NCI-H1930 (cell line): ENCODE measurements at regions not wholly inside any gene's neighbourhood (a gene's known extent, or its start where the extent isn't known, plus 50 kb on each side); places are given as distances from the start of the nearest gene placed in this dataset.
"Not testable (repeated sequence)": the region's sequence is repeated elsewhere in the genome, so short reads cannot be mapped to it uniquely, and the experiment has no call there.

Source experiments
- DNase-seq, 2 experiments: peaks; one replicate each; lab custom pipeline; 2025; lab: John Stamatoyannopoulos, UW

GRCh38 chr7:20083781-20084180, 133.4 kb downstream of the MACC1 start:
- DNase-seq: no peak

- no peak for DNase-seq
Measured at GRCh38 chr7:20079080-20079479, 138.1 kb downstream of the MACC1 start.

DNA sequence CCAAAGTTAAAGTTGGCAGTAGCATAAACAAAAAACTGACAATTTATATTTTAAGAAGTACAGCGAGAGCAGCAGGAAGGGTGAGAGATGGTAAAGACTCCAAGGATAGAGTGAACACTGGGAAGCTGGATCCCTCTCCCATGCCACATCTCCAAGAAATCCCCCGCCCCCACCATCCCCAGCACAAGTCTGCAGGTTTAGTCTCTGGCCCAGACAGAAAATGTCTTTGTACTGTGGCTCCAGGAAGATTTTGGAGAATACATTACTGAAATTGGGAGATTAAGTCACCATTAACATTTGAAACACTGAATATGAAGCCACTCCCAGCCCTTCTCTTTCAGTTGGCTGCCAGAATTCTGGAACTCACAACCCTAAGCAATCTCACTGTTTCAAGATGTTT, 140.3 kb downstream of the MACC1 start:
- no peak for DNase-seq

GRCh38 chr7:20075992-20076820, 141.0 kb downstream of the MACC1 start:
- no peak for DNase-seq

DNA sequence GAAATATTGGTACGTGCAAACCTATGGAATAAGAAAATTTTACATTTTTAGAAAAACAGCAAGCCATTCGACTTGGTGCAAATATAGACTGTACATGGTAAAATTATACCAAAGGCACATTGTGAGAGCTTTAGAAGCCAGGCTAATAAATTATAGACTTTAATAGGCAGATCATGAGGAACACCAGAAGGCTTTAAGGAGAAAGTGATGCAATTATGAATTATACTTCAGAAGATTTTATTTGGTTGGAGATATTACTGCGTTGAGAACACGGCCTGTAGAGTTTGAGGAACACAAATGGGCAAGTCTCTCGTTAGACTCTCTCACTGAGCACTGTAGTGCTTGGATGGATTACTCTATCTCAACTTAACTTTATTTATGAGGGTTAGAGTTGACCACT, 141.7 kb downstream of the MACC1 start:
- no peak for DNase-seq

- DNase-seq: not testable (repeated sequence)
Measured at GRCh38 chr7:20068004-20068403, 149.2 kb downstream of the MACC1 start.

DNA sequence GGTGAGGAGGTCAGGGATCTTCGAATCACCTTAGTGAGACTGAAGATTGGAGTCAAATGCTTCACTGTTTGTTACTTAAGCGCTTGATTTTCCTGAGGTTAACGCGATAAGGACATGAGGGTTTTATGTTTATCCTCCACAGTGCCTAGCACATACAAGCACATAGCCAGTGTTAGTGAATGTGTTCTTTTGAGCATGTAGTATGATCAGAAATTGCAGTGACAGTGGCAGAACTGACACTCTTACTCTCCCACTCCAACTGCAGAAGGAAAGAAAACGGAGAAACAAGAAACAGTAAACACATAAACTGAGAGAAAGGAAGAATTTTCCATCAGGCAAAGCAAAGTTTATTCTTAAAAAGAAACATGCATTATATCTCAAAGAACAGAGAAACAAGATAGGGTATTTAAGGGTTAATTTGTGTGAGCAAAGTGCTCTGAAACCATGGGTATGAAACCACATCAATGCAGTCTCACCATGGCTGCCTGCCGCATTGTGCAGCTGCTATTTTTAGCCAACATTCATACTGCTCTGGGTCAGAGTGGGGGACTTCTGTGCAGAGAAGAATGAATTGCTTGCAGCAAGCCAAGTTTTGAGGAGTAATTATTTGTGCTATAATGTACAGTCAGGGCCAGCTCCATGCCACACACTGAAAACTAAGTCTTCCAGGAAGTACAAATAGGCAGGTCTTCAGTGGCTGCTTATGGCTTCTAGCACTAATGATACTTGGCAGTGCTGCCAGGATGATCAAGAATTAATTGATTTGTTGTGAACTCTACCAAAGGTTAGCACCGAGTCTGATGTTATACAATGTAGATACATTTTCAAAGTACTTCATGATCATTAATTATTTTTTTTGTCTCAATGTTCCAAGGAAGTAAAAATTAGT, 152.0 kb downstream of the MACC1 start:
- DNase-seq: no peak

DNA sequence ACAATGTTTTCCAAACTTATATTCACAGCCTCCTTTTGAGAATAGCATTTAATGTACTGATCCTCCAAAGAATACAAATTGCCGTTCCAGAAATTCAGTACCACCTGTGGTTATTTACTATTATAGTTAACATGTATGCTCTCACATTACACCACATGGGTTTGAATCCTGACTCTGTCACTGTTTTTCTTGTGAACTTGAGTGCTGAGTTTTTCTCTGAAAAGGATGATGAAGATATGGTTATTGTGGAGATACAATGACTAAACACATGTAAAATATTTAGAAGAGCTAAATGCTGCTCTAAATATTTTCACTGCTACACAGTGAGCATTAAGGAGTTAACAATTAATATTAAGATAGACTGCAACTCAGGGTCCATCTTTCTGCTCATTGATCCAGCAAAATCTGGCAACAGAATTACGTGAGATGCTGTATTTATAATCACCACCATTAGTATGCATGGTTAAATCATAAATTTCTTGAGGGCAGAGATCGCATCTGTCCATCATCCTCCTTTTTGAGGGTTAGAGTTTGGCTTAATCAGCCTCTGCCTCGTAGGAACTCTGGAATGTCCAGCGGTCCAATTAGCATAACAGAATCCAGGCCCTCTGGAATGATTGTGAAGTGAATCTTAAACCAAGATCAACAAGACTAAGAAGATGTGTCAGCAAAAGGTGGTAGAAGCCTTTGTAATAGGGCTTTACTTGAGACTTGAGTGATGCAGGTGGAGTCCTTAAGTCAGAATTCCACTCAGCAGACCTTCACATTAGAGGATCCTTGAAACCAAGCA, 152.8 kb downstream of the MACC1 start:
- no peak for DNase-seq

DNA sequence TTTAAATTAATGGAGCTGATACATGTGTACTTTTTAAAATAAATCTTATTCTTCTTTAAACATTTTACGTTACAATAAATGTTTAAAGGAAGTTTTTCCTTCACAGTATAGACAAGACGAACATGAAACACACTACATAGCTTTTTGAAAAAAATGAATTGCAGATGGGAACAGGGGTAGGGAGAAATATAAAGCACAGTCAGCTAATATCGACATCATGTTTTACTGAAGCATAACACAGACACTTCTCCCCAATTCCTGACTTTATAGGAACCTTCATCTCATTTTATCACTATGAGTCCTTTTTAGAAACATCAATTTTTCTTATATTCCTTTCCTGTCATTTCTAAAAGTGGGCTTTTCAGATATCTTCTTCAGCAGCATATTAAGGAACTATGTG, 153.5 kb downstream of the MACC1 start:
- DNase-seq: no peak

DNA sequence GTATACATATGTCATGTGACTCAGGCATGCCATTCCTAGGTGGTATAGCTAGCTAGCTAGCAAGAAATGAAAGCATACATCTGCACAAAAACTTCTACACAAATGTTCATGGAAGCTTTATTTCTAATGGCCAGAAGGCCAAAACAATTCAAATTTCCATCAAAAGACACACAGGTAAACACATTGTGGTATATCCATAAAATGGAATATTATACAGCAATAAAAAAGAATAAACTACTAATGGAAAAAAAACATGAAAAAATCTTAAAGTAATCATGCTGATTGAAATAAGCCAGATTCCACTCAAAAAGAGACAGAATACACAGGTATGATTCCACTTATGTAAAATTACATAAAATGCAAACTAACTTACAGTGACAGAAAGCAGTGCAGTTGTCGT, 154.3 kb downstream of the MACC1 start:
- no peak for DNase-seq

- no peak for DNase-seq
Measured at GRCh38 chr7:20053334-20054104, 163.7 kb downstream of the MACC1 start.

- no peak for DNase-seq
Measured at GRCh38 chr7:20050241-20050966, 166.8 kb downstream of the MACC1 start.

DNA sequence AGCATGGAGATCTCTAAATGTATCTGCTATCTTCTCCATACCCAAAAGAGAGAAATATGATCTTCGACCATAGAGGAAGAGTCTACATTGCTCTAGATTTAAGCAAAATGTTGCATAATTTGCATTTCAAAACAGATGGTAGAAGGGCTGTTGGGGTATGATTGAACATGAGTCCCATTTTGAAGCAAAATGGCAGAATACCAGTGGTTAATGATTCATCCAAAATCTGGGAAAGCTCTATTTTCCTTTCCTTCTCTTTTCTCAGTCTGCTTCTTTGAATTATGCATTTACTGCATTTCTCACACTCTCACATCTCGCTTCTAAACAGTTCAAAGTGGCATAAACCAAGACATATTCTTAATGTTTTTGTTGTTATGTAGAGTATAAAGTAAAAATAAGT, 178.5 kb downstream of the MACC1 start:
- DNase-seq: no peak

- no peak for DNase-seq
Measured at GRCh38 chr7:20035279-20035875, 181.8 kb downstream of the MACC1 start.

GRCh38 chr7:20033621-20034400, 183.4 kb downstream of the MACC1 start:
- DNase-seq: no peak

GRCh38 chr7:20032741-20033140, 184.4 kb downstream of the MACC1 start:
- no peak for DNase-seq

DNA sequence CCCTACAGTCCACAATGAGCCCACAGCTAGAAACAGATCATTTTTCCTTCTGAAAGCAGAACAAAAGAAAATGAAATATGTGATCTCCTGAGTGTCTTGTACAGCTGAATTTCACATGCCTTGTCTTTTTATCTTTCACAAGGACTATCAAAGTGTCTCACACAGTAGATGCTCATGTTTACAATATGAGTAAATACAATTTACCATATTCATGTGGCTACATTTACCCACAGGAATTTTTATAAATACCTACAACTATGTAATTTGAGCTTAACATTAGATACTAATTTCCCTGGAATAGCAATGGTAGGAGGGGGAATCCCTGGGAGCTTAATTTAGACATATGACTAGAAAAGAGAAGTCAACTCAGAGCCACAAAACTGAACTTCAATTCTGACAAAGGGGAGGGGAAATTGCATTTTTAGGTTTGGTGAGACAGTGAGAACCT, 186.2 kb downstream of the MACC1 start:
- no peak for DNase-seq

- no peak for DNase-seq
Measured at GRCh38 chr7:20030417-20030816, 186.8 kb downstream of the MACC1 start.

DNA sequence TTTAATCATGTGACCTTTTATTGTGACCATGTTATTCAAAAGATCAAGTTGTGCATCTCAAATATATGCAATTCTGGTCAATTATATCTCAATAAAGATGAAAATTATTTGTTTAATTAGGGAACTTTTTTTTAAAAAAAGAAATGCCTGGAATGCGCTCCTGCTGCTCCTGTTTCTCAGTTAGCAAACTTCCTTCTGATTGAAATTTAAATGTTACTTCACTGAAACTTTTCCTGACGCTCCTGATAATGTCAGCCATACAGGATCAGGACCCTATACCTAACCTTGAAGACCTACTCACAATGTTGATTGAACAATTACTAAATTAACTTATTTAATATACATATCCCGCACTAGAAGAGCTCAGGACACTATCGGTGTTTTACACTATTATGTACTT, 190.4 kb downstream of the MACC1 start:
- DNase-seq: no peak

DNA sequence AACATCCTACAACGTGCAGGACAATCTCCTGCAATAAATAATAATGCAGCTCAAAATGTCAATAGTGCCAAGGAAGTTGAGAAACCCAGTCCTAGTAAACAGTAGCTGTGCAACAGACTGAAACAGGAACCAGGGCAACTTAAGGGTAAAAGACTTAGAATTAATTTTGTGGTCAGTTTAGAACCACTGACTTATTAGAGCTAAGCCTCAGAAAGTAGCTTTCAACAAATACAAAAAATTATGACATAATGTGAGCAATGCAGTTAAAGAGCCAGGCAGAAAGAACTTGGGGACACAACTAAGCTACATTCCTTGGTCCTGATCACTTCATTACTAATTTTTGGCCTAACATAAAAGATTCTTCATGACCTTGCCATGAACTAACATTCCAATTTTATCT, 195.4 kb downstream of the MACC1 start:
- no peak for DNase-seq
